NOMO-1 treated with DMSO at 0.1 percent for 48 hours (cell line): ENCODE measurements at regions not wholly inside any gene's neighbourhood (a gene's known extent, or its start where the extent isn't known, plus 50 kb on each side); places are given as distances from the start of the nearest gene placed in this dataset.

Experiments used
- DNase-seq: peaks from one replicate; lab custom pipeline; 2025; ENCODE audit not compliant: unreplicated experiment; lab: John Stamatoyannopoulos, UW

- no peak for DNase-seq
Observed at GRCh38 chr3:152516216-152516615, 247.5 kb downstream of the MBNL1 start.

GRCh38 chr3:152517502-152517901 lies 248.8 kb downstream of the MBNL1 start:
- no peak for DNase-seq

GRCh38 chr3:152518346-152518745 lies 249.6 kb downstream of the MBNL1 start:
- no peak for DNase-seq

- DNase-seq: no peak
Observed at GRCh38 chr3:152519376-152519775, 250.6 kb downstream of the MBNL1 start.

- DNase-seq: no peak
Observed at GRCh38 chr3:152522036-152522435, 253.3 kb downstream of the MBNL1 start.

- DNase-seq: peak; percentile 70
Observed at GRCh38 chr3:152524198-152525140, 255.7 kb downstream of the MBNL1 start.

GRCh38 chr3:152531717-152532116 lies 263.0 kb downstream of the MBNL1 start:
- DNase-seq: no peak

GRCh38 chr3:152538518-152538917 lies 269.8 kb downstream of the MBNL1 start:
- no peak for DNase-seq

GRCh38 chr3:152539191-152539764 lies 270.5 kb downstream of the MBNL1 start:
- DNase-seq: no peak

GRCh38 chr3:152540120-152540519 lies 271.4 kb downstream of the MBNL1 start:
- DNase-seq: no peak

GRCh38 chr3:152547153-152547552 lies 278.4 kb downstream of the MBNL1 start:
- DNase-seq: no peak

GRCh38 chr3:152549263-152549662 lies 280.5 kb downstream of the MBNL1 start:
- DNase-seq: no peak

- DNase-seq: peak; percentile 46
Observed at GRCh38 chr3:152550284-152550683, 281.6 kb downstream of the MBNL1 start.

GRCh38 chr3:152554980-152555379 lies 280.0 kb upstream of the P2RY1 start:
- no peak for DNase-seq

- DNase-seq: no peak
Observed at GRCh38 chr3:152555666-152556291, 279.2 kb upstream of the P2RY1 start.

- no peak for DNase-seq
Observed at GRCh38 chr3:152556731-152557254, 278.1 kb upstream of the P2RY1 start.

GRCh38 chr3:152557302-152557999 lies 277.5 kb upstream of the P2RY1 start:
- no peak for DNase-seq

- DNase-seq: no peak
Observed at GRCh38 chr3:152558386-152558785, 276.5 kb upstream of the P2RY1 start.

- no peak for DNase-seq
Observed at GRCh38 chr3:152559246-152559645, 275.7 kb upstream of the P2RY1 start.

- no peak for DNase-seq
Observed at GRCh38 chr3:152564459-152564858, 270.5 kb upstream of the P2RY1 start.

GRCh38 chr3:152574461-152575079 lies 260.4 kb upstream of the P2RY1 start:
- DNase-seq: peak; percentile 71
